NCI-H1417 (cell line): ENCODE measurements at regions not wholly inside any gene's neighbourhood (a gene's known extent, or its start where the extent isn't known, plus 50 kb on each side); places are given as distances from the start of the nearest gene placed in this dataset.
A peak's percentile ranks its signal among the peaks of the same experiment; 100 is the strongest.
"Not testable (repeated sequence)": the region's sequence is repeated elsewhere in the genome, so short reads cannot be mapped to it uniquely, and the experiment has no call there.

Experiments
- DNase-seq, 3 experiments: peaks; one replicate each; lab custom pipeline; 2025; lab: John Stamatoyannopoulos, UW

- no peak for DNase-seq
These were observed 1339.3 kb downstream of the EFNA5 start for GRCh38 chr5:106331415-106331814.

GRCh38 chr5:106324356-106324755, 1346.4 kb downstream of the EFNA5 start:
- no peak for DNase-seq

- no peak for DNase-seq
These were observed 1349.5 kb downstream of the EFNA5 start for GRCh38 chr5:106321242-106321641.

GRCh38 chr5:106314221-106314824, 1356.4 kb downstream of the EFNA5 start:
- no peak for DNase-seq

GRCh38 chr5:106312360-106312759, 1358.4 kb downstream of the EFNA5 start:
- DNase-seq, result no peak

- DNase-seq, result no peak
These were observed 1359.4 kb downstream of the EFNA5 start for GRCh38 chr5:106311230-106311915.

GRCh38 chr5:106307265-106307664, 1363.5 kb downstream of the EFNA5 start:
- DNase-seq, result no peak

- no peak for DNase-seq
These were observed 1364.3 kb downstream of the EFNA5 start for GRCh38 chr5:106306313-106307028.

GRCh38 chr5:106303911-106304310, 1366.8 kb downstream of the EFNA5 start:
- DNase-seq, result no peak

- no peak for DNase-seq
These were observed 1378.1 kb downstream of the EFNA5 start for GRCh38 chr5:106292654-106293053.

GRCh38 chr5:106290841-106291240, 1379.9 kb downstream of the EFNA5 start:
- no peak for DNase-seq

GRCh38 chr5:106288979-106289378, 1381.8 kb downstream of the EFNA5 start:
- DNase-seq, result no peak

GRCh38 chr5:106277540-106278096, 1393.1 kb downstream of the EFNA5 start:
- no peak for DNase-seq

GRCh38 chr5:106269252-106269843, 1401.4 kb downstream of the EFNA5 start:
- peak in 1 of 3 experiments; percentile 2 for DNase-seq

- DNase-seq, result no peak
These were observed 1403.5 kb downstream of the EFNA5 start for GRCh38 chr5:106267256-106267655.

GRCh38 chr5:106262395-106262794, 1408.3 kb downstream of the EFNA5 start:
- DNase-seq, result no peak

- not testable (repeated sequence) for DNase-seq
These were observed 1411.2 kb downstream of the EFNA5 start for GRCh38 chr5:106259431-106260090.

- DNase-seq, result no peak
These were observed 1412.1 kb downstream of the EFNA5 start for GRCh38 chr5:106258591-106259125.

- no peak for DNase-seq
These were observed 1416.0 kb downstream of the EFNA5 start for GRCh38 chr5:106254784-106255183.

GRCh38 chr5:106246044-106246745, 1424.5 kb downstream of the EFNA5 start:
- not testable (repeated sequence) for DNase-seq

- no peak for DNase-seq
These were observed 1429.3 kb downstream of the EFNA5 start for GRCh38 chr5:106241409-106241808.
